Keratinocyte (primary cell): ENCODE measurements at regions not wholly inside any gene's neighbourhood (a gene's known extent, or its start where the extent isn't known, plus 50 kb on each side); places are given as distances from the start of the nearest gene placed in this dataset.
A peak's percentile ranks its signal among the peaks of the same experiment; 100 is the strongest.

Experiments used
- DNase-seq: peaks from one replicate; pipeline ENCODE4 v3.0.0-alpha.2; 2011; ENCODE audit warnings: low read depth, missing footprints, low spot score
- FAIRE-seq: peaks from 2 replicates; lab custom pipeline; 2011; peaks lifted over from hg19 to GRCh38; lab: Jason Lieb, UNC
- H2AFZ ChIP-seq: 2 replicates; pipeline ENCODE4 v1.6.0; 2012; ENCODE audit warnings: low read length, control low read depth, inconsistent platforms; ENCODE audit not compliant: control insufficient read depth
- H3K27ac ChIP-seq: 2 replicates; pipeline ENCODE4 v1.5.1; 2011; ENCODE audit warnings: low read length; ENCODE audit not compliant: control insufficient read depth, insufficient read depth
- H3K27me3 ChIP-seq: 3 replicates; pipeline ENCODE4 v1.6.0; 2011; ENCODE audit warnings: low read length; ENCODE audit not compliant: control insufficient read depth, insufficient read depth; ENCODE audit errors: extremely low read depth
- H3K36me3 ChIP-seq, 2 experiments: 2 replicates in 1 of 2; 3 replicates in 1 of 2; pipeline ENCODE4 v1.5.1; 2011; ENCODE audit warnings: low read length in 2 of 2, mild to moderate bottlenecking in 1 of 2; ENCODE audit not compliant: control insufficient read depth in 2 of 2, insufficient read depth in 2 of 2; ENCODE audit errors: extremely low read depth in 1 of 2
- H3K4me1 ChIP-seq: 3 replicates; pipeline ENCODE4 v1.5.1; 2011; ENCODE audit warnings: low read length; ENCODE audit not compliant: control insufficient read depth, insufficient read depth; ENCODE audit errors: extremely low read depth
- H3K4me2 ChIP-seq: 3 replicates; pipeline ENCODE4 v1.6.0; 2011; ENCODE audit warnings: low read depth, low read length; ENCODE audit not compliant: control insufficient read depth, insufficient read depth; ENCODE audit errors: extremely low read depth
- H3K4me3 ChIP-seq, 3 experiments: fragments of 200-600 bp in 1 of 3; sonication (generic) in 1 of 3; 2 replicates in 2 of 3; 3 replicates in 1 of 3; pipeline ENCODE4 v1.5.1; 2011 to 2016; ENCODE audit warnings: low read length in 3 of 3, mild to moderate bottlenecking in 3 of 3, control low read depth in 2 of 3, inconsistent platforms in 1 of 3, low read depth in 1 of 3, mixed read lengths in 1 of 3, mixed run types in 1 of 3, moderate library complexity in 1 of 3; ENCODE audit not compliant: control insufficient read depth in 2 of 3, insufficient read depth in 2 of 3; ENCODE audit errors: extremely low read depth in 1 of 3
- H3K79me2 ChIP-seq: 2 replicates; pipeline ENCODE4 v1.6.0; 2012; ENCODE audit warnings: low read length; ENCODE audit not compliant: control insufficient read depth, insufficient read depth
- H3K9ac ChIP-seq: 3 replicates; pipeline ENCODE4 v1.6.0; 2011; ENCODE audit warnings: low read length; ENCODE audit not compliant: control insufficient read depth, insufficient read depth; ENCODE audit errors: extremely low read depth
- H3K9me1 ChIP-seq: 3 replicates; pipeline ENCODE4 v1.6.0; 2011; ENCODE audit warnings: low read length; ENCODE audit not compliant: control insufficient read depth, insufficient read depth; ENCODE audit errors: extremely low read depth
- H3K9me3 ChIP-seq: 2 replicates; pipeline ENCODE4 v1.5.1; 2012; ENCODE audit warnings: low read depth, low read length; ENCODE audit not compliant: control insufficient read depth
- H4K20me1 ChIP-seq: 3 replicates; pipeline ENCODE4 v1.6.0; 2011; ENCODE audit warnings: low read length; ENCODE audit not compliant: control insufficient read depth, insufficient read depth; ENCODE audit errors: extremely low read depth
- EZH2 ChIP-seq: IDR thresholded peaks from one replicate; pipeline ENCODE4 v1.6.1; 2012; ENCODE audit warnings: inconsistent platforms, mild to moderate bottlenecking, low read length, moderate library complexity
- dilution Hi-C: fragments of 300-500 bp; cut with MboI; formaldehyde crosslinking; loops from one replicate; pipeline ENCODE4 v1.7.0; 2020; ENCODE audit warnings: low sequenced_read_pairs; ENCODE audit not compliant: extremely low pct_ligation_motif_present
- TF ChIP-seq, protein P1 (sequence below), 3 experiments: IDR thresholded peaks in 1 of 3; conservative IDR thresholded peaks in 1 of 3; optimal IDR thresholded peaks in 1 of 3; 2 replicates in 2 of 3; 3 replicates in 1 of 3; pipeline versions ENCODE3 to v1.5.1; 2011; ENCODE audit warnings: low read length in 3 of 3, mild to moderate bottlenecking in 3 of 3, moderate library complexity in 2 of 3, control low read depth in 1 of 3, inconsistent platforms in 1 of 3; ENCODE audit not compliant: insufficient read depth in 2 of 3; ENCODE audit errors: extremely low read depth in 1 of 3

DNA sequence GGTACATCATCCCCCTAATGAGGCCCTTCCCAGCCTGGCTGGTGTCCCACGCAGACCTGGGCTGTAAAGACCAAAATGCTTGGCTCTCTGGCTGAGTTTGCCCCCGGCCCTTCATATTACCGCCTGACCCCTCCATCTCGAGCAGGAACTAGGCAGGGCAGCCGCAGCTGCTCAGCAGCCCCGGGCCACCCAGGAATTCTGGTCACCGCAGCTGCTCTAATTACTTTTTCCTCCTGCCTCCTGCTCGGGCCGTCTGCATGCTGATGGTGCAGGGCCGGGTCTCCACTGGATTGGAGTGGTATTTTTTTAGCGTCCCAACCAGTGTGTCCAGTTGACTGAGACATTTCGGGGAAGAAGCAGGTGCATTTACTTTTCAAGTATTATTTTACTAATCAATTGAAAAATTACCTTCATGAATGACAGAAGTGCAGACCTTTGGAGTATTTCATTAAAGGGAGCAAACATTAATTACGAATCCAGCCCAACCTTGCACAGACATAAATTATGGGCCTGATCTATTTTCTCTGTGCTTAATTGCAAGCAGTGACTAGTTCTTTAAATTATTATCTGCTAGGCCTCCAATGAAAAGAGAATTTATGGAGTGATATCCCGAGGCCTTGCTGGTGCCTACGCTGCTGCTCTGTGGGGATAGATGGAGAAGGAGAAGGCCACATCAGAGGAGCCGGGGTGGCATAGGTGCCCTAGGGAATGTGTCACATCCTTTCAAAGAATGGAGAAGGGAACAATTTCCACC is 176.2 kb downstream of the CYLD start:
- FAIRE-seq (no peak), DNase-seq (no peak)
- Histone ChIP-seq H3K4me1 (peaks cover 15% of the 10 kb centered on the region), H3K9me1 (no peaks in the 10 kb centered on the region), H3K79me2 (no peaks in the 10 kb centered on the region), H3K27ac (no peak overlapping the region), H3K27me3 (no peaks in the 10 kb centered on the region), H3K9ac (no peak overlapping the region), H3K4me3 (no peak overlapping the region), H2AFZ (no peak overlapping the region), H3K36me3 (no peaks in the 10 kb centered on the region), H3K4me2 (no peak overlapping the region), H3K9me3 (no peaks in the 10 kb centered on the region), H4K20me1 (no peaks in the 10 kb centered on the region)
- TF ChIP-seq EZH2, result no peak
- TF ChIP-seq, protein P1, sequence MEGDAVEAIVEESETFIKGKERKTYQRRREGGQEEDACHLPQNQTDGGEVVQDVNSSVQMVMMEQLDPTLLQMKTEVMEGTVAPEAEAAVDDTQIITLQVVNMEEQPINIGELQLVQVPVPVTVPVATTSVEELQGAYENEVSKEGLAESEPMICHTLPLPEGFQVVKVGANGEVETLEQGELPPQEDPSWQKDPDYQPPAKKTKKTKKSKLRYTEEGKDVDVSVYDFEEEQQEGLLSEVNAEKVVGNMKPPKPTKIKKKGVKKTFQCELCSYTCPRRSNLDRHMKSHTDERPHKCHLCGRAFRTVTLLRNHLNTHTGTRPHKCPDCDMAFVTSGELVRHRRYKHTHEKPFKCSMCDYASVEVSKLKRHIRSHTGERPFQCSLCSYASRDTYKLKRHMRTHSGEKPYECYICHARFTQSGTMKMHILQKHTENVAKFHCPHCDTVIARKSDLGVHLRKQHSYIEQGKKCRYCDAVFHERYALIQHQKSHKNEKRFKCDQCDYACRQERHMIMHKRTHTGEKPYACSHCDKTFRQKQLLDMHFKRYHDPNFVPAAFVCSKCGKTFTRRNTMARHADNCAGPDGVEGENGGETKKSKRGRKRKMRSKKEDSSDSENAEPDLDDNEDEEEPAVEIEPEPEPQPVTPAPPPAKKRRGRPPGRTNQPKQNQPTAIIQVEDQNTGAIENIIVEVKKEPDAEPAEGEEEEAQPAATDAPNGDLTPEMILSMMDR (optimal IDR thresholded peaks at IDR 0.05 in 1 of 3, IDR thresholded peaks at IDR 0.05 in 1 of 3, conservative IDR thresholded peaks at IDR 0.05 in 1 of 3; ENCODE audit: extremely low read depth in 1 of 3, insufficient read depth in 2 of 3, low read length in 3 of 3), result no peak
- dilution Hi-C loops, result no loop called here

- Histone ChIP-seq H3K27ac (no peak overlapping the region), H3K9me3 (no peaks in the 10 kb centered on the region)
- peak; percentile 99 for FAIRE-seq
Observed at GRCh38 chr16:50916040-50916439, 174.2 kb downstream of the CYLD start.

More at GRCh38 chr16:50916040-50916439, 174.2 kb downstream of the CYLD start:
- H2AFZ ChIP-seq, result no peak overlapping the region
- H3K9ac ChIP-seq, result no peak overlapping the region
- no peaks in the 10 kb centered on the region for H3K9me1 ChIP-seq
- no peaks in the 10 kb centered on the region for H3K27me3 ChIP-seq
- H3K4me2 ChIP-seq, result peak overlapping the region; percentile 45
- H4K20me1 ChIP-seq, result no peaks in the 10 kb centered on the region
- DNase-seq, result peak; percentile 55
- no peaks in the 10 kb centered on the region for H3K36me3 ChIP-seq
- dilution Hi-C loops, result no loop called here
- TF ChIP-seq, protein P1 (optimal IDR thresholded peaks at IDR 0.05 in 1 of 3, IDR thresholded peaks at IDR 0.05 in 1 of 3, conservative IDR thresholded peaks at IDR 0.05 in 1 of 3; ENCODE audit: extremely low read depth in 1 of 3, insufficient read depth in 2 of 3, low read length in 3 of 3), result no peak
- no peak for TF ChIP-seq EZH2
- peaks cover 15% of the 10 kb centered on the region for H3K4me1 ChIP-seq
- no peak overlapping the region for H3K4me3 ChIP-seq
- no peaks in the 10 kb centered on the region for H3K79me2 ChIP-seq
